ENCODE measurements at regions not wholly inside any gene's neighbourhood (a gene's known extent, or its start where the extent isn't known, plus 50 kb on each side); places are given as distances from the start of the nearest gene placed in this dataset.

- TF ChIP-seq CTCF (IDR thresholded peaks at IDR 0.05; ENCODE audit: poor library complexity, severe bottlenecking) (no peak), RAD21 (conservative IDR thresholded peaks at IDR 0.05) (no peak), POLR2AphosphoS5 (IDR thresholded peaks at IDR 0.05) (no peak), EP300 (conservative IDR thresholded peaks at IDR 0.05; ENCODE audit: poor library complexity, severe bottlenecking) (no peak), EZH2 (IDR thresholded peaks at IDR 0.05; ENCODE audit: borderline replicate concordance, insufficient read depth, low read length, poor library complexity, severe bottlenecking) (no peak)
Measured at GRCh38 chr11:133724116-133724515, 121.2 kb downstream of the SPATA19 start.

Measured in neural cell (in vitro differentiated cells).